A673 (cell line): ENCODE measurements at regions not wholly inside any gene's neighbourhood (a gene's known extent, or its start where the extent isn't known, plus 50 kb on each side); places are given as distances from the start of the nearest gene placed in this dataset.
"Not testable (repeated sequence)": the region's sequence is repeated elsewhere in the genome, so short reads cannot be mapped to it uniquely, and the experiment has no call there.

Experiments
- BruUV-seq: library from RNA; stranded (reverse); fragments of 400-500 nt; replicated peaks from 2 replicates; lab custom pipeline; 2021; lab: Mats Ljungman, UMichigan
- CTCF ChIA-PET: fragments of 300-600 bp; sonication (Branson Sonifier 250); formaldehyde crosslinking; loops from one replicate; lab custom pipeline; 2022; ENCODE audit warnings: antibody characterized with exemption; lab: Charles Lee
- POLR2A ChIA-PET: fragments of 300-600 bp; sonication (Branson Sonifier 250); formaldehyde crosslinking; loops from one replicate; lab custom pipeline; 2022; ENCODE audit warnings: antibody characterized with exemption; ENCODE audit not compliant: low non-redundant PET; lab: Charles Lee
- DNase-seq: peaks from one replicate; pipeline ENCODE4 v3.0.0-alpha.2; 2015; ENCODE audit warnings: low spot score
- H3K27ac ChIP-seq: fragments of 200-600 bp; sonication (generic); 2 replicates; pipeline ENCODE4 v1.5.1; 2016; ENCODE audit warnings: mixed run types, low read depth, mild to moderate bottlenecking, mixed read lengths, antibody characterized with exemption, low read length; ENCODE audit not compliant: poor library complexity, severe bottlenecking
- H3K27me3 ChIP-seq: fragments of 200-600 bp; sonication (generic); replicated peaks from 2 replicates; pipeline ENCODE4 v1.6.1; 2017; ENCODE audit warnings: mixed run types, low read depth, mild to moderate bottlenecking, mixed read lengths, antibody characterized with exemption, low read length; ENCODE audit not compliant: insufficient read depth, poor library complexity
- H3K36me3 ChIP-seq: fragments of 200-600 bp; sonication (generic); 2 replicates; pipeline ENCODE4 v1.6.1; 2016; ENCODE audit warnings: mixed run types, mild to moderate bottlenecking, mixed read lengths, antibody characterized with exemption, low read length; ENCODE audit not compliant: insufficient read depth, poor library complexity, severe bottlenecking
- H3K4me1 ChIP-seq: fragments of 200-600 bp; sonication (generic); 2 replicates; pipeline ENCODE4 v1.6.1; 2017; ENCODE audit warnings: mixed run types, mild to moderate bottlenecking, mixed read lengths, antibody characterized with exemption, low read length; ENCODE audit not compliant: insufficient read depth, poor library complexity, severe bottlenecking
- H3K4me3 ChIP-seq: fragments of 200-600 bp; sonication (generic); 2 replicates; pipeline ENCODE4 v1.5.1; 2016; ENCODE audit warnings: low read depth, mixed run types, mild to moderate bottlenecking, mixed read lengths, low read length; ENCODE audit not compliant: poor library complexity, severe bottlenecking
- H3K9me3 ChIP-seq: fragments of 200-600 bp; sonication (generic); 2 replicates; pipeline ENCODE4 v1.6.1; 2016; ENCODE audit warnings: mixed run types, low read depth, mild to moderate bottlenecking, mixed read lengths, antibody characterized with exemption, low read length; ENCODE audit not compliant: poor library complexity, severe bottlenecking
- EZH2 ChIP-seq: fragments of 200-600 bp; sonication (generic); IDR thresholded peaks from 2 replicates; pipeline ENCODE4 v1.6.1; 2017; ENCODE audit warnings: borderline replicate concordance, low read depth, mild to moderate bottlenecking, mixed read lengths, antibody characterized with exemption, low read length; ENCODE audit not compliant: poor library complexity, severe bottlenecking
- intact Hi-C: fragments of 100-400 bp; cut with micrococcal nuclease; formaldehyde crosslinking; loops from one replicate; pipeline ENCODE4 v1.10.0; 2022; ENCODE audit not compliant: unreplicated experiment
- TF ChIP-seq, protein P1 (sequence below): fragments of 300-800, 200-600 bp; sonication (generic); conservative IDR thresholded peaks from 2 replicates; pipeline ENCODE4 v1.5.1; 2017; ENCODE audit warnings: low read depth, mild to moderate bottlenecking, antibody characterized with exemption, low read length, moderate library complexity, mixed read lengths

- intact Hi-C loops, result no loop called here
- no peak overlapping the region for H3K27ac ChIP-seq
- no peaks in the 10 kb centered on the region for H3K9me3 ChIP-seq
- BruUV-seq, result no TSS peak
- no peaks in the 10 kb centered on the region for H3K4me1 ChIP-seq
- H3K36me3 ChIP-seq, result no peaks in the 10 kb centered on the region
- CTCF ChIA-PET, result no interaction called here
- POLR2A ChIA-PET, result interaction anchor here (0.6 kb wide), 1 partner anchor 21 kb away, joined by 3 read pairs; no protein-coding TSS in a partner anchor
- H3K4me3 ChIP-seq, result no peak overlapping the region
- no peaks in the 10 kb centered on the region for H3K27me3 ChIP-seq
- no peak for TF ChIP-seq EZH2
- TF ChIP-seq, protein P1, sequence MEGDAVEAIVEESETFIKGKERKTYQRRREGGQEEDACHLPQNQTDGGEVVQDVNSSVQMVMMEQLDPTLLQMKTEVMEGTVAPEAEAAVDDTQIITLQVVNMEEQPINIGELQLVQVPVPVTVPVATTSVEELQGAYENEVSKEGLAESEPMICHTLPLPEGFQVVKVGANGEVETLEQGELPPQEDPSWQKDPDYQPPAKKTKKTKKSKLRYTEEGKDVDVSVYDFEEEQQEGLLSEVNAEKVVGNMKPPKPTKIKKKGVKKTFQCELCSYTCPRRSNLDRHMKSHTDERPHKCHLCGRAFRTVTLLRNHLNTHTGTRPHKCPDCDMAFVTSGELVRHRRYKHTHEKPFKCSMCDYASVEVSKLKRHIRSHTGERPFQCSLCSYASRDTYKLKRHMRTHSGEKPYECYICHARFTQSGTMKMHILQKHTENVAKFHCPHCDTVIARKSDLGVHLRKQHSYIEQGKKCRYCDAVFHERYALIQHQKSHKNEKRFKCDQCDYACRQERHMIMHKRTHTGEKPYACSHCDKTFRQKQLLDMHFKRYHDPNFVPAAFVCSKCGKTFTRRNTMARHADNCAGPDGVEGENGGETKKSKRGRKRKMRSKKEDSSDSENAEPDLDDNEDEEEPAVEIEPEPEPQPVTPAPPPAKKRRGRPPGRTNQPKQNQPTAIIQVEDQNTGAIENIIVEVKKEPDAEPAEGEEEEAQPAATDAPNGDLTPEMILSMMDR, result no peak
- no peak for DNase-seq
Measured at GRCh38 chr6:104460738-104461483, 398.8 kb downstream of the HACE1 start.

DNA sequence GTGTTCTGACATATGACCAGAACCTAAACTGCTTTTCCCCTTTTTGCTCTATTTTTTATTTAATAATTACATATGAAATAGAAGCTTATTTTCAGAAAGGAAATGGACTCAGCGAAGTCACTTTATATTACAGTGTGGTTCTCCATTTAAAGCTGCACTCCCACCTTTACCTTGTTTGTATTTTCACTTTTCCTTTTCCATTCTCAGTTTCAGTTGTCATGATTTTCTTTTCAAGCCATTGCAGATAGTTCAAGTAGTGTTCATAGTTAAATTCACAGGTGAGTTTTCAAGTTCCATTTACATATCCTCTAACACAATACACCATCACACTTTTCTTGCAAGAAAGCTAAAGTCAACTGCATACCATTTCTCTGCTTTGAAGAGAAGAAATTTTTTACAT, 400.2 kb downstream of the HACE1 start:
- intact Hi-C loops, result no loop called here
- BruUV-seq, result no TSS peak
- H3K27me3 ChIP-seq, result no peaks in the 10 kb centered on the region
- no peaks in the 10 kb centered on the region for H3K36me3 ChIP-seq
- no peak overlapping the region for H3K27ac ChIP-seq
- CTCF ChIA-PET, result no interaction called here
- no peak for DNase-seq
- no peaks in the 10 kb centered on the region for H3K9me3 ChIP-seq
- no peak for TF ChIP-seq EZH2
- POLR2A ChIA-PET, result no interaction called here
- no peaks in the 10 kb centered on the region for H3K4me1 ChIP-seq
- no peak overlapping the region for H3K4me3 ChIP-seq

GRCh38 chr6:104449918-104450317, 409.8 kb downstream of the HACE1 start:
- no peak for TF ChIP-seq EZH2
- TF ChIP-seq, protein P1, result no peak
- Histone ChIP-seq H3K9me3 (no peaks in the 10 kb centered on the region), H3K4me1 (no peaks in the 10 kb centered on the region), H3K36me3 (no peaks in the 10 kb centered on the region), H3K27me3 (no peaks in the 10 kb centered on the region), H3K4me3 (no peak overlapping the region), H3K27ac (no peak overlapping the region)
- intact Hi-C loops, result no loop called here
- BruUV-seq, result no TSS peak
- CTCF ChIA-PET, result no interaction called here
- POLR2A ChIA-PET, result no interaction called here
- no peak for DNase-seq

DNA sequence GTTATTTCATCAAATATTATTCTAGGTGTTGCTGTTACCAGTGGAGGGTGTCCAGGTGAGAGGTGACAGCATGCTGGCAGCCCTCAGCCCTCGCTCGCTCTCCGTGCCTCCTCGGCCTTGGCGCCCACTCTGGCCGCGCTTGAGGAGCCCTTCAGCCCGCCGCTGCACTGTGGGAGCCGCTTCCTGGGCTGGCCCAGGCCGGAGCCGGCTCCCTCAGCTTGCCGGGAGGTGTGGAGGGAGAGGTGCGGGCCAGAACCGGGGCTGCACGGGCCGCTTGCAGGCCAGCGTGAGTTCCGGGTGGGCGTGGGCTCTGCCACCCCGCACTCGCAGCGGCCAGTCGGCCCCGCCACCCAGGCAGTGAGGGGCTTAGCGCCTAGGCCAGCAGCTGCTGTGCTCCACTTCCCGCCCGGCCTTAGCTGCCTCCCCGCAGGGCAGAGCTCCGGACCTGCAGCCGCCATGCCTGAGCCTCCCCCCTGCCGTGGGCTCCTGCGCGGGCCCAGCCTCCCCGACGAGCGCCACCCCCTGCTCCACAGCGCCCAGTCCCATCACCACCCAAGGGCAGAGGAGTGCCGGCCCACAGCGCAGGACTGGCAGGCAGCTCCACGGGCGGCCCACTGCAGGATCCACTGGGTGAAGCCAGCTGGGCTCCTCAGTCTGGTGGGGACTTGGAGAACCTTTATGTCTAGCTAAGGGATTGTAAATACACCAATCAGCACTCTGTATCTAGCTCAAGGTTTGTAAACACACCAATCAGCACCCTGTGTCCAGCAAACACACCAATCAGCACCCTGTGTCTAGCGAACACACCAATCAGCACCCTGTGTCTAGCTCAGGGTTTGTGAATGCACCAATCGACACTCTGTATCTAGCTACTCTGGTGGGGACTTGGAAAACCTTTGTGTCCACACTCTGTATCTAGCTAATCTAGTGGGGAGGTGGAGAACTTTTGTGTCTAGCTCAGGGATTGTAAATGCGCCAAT, 413.3 kb downstream of the HACE1 start:
- H3K36me3 ChIP-seq, H3K4me1 ChIP-seq, intact Hi-C loops, BruUV-seq, DNase-seq, H3K9me3 ChIP-seq, POLR2A ChIA-PET, H3K4me3 ChIP-seq, H3K27ac ChIP-seq, H3K27me3 ChIP-seq, CTCF ChIA-PET: not testable (repeated sequence)
